ENCODE measurements at regions not wholly inside any gene's neighbourhood (a gene's known extent, or its start where the extent isn't known, plus 50 kb on each side); places are given as distances from the start of the nearest gene placed in this dataset.

DNA sequence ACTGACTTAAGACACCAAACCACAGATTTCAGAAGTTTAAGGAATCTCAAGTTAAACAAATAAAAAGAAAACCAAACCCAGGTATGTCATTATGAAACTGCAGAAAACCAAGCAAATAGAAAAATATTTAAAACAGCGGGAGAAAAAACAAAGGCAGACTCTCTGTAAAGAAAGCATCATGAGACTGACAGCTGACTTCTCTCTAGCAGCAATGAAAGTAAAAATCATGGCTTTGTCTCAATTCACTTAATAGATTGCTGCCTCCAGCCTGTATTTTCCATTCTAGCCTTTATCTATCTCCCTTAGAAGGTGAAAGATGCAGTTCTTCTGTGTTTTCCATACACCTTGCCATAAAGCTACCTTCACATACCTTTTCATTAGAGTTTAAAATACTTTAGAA is 131.1 kb upstream of the IPO5 start:
- BruUV-seq (replicated peaks) = no TSS peak
- Histone ChIP-seq H3K4me3 (no peak overlapping the region), H4K20me1 (ENCODE audit: control insufficient read depth, insufficient read depth) (no peaks in the 10 kb centered on the region), H3K4me2 (ENCODE audit: control insufficient read depth, insufficient read depth) (no peak overlapping the region), H3K36me3 (ENCODE audit: control insufficient read depth in 2 of 2, insufficient read depth in 2 of 2, low read length in 1 of 2) (no peaks in the 10 kb centered on the region), H3K27me3 (replicated peaks in 1 of 2; ENCODE audit: control insufficient read depth in 2 of 2, insufficient read depth in 2 of 2, low read length in 1 of 2) (no peaks in the 10 kb centered on the region), H3K79me2 (ENCODE audit: control insufficient read depth, insufficient read depth, low read length) (no peaks in the 10 kb centered on the region), H3K27ac (ENCODE audit: control insufficient read depth, insufficient read depth) (no peak overlapping the region), H3K4me1 (ENCODE audit: control insufficient read depth, insufficient read depth, low read length) (no peaks in the 10 kb centered on the region), H3K9ac (ENCODE audit: control insufficient read depth, insufficient read depth, low read length) (no peak overlapping the region), H2AFZ (ENCODE audit: control insufficient read depth, low read depth, low read length) (no peak overlapping the region), H3K9me3 (replicated peaks; ENCODE audit: control insufficient read depth, insufficient read depth, low read length) (no peaks in the 10 kb centered on the region)
- in situ Hi-C loops (cut with MboI) = no loop called here
- ATAC-seq (no peak), FAIRE-seq (no peak), DNase-seq (ENCODE audit: low read depth, low spot score) (no peak)
- CTCF ChIA-PET = no interaction called here
- whole genome bisulfite sequencing (ENCODE audit: insufficient coverage, insufficient replicate concordance, low lambda C conversion rate, missing lambda C conversion rate) = 100% methylated on average over 1 of the region's 1 CpG
- RAD21 ChIA-PET (ENCODE audit: unreplicated experiment) = no interaction called here
- SMC1A ChIA-PET (ENCODE audit: uncharacterized antibody, unreplicated experiment) = no interaction called here
- POLR2A ChIA-PET = no interaction called here
- intact Hi-C loops (cut with micrococcal nuclease; ENCODE audit: unreplicated experiment) = no loop called here
- TF ChIP-seq, protein P1, sequence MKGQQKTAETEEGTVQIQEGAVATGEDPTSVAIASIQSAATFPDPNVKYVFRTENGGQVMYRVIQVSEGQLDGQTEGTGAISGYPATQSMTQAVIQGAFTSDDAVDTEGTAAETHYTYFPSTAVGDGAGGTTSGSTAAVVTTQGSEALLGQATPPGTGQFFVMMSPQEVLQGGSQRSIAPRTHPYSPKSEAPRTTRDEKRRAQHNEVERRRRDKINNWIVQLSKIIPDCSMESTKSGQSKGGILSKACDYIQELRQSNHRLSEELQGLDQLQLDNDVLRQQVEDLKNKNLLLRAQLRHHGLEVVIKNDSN (IDR thresholded peaks at IDR 0.05; ENCODE audit: borderline replicate concordance, extremely low read length, insufficient read depth, low read depth, low read length) = no peak
- no peak for TF ChIP-seq EED (IDR thresholded peaks at IDR 0.05; ENCODE audit: low read depth)
- no peak for TF ChIP-seq SIX5 (IDR thresholded peaks at IDR 0.05; ENCODE audit: low read depth, low read length, severe bottlenecking)
- TF ChIP-seq, protein P2, sequence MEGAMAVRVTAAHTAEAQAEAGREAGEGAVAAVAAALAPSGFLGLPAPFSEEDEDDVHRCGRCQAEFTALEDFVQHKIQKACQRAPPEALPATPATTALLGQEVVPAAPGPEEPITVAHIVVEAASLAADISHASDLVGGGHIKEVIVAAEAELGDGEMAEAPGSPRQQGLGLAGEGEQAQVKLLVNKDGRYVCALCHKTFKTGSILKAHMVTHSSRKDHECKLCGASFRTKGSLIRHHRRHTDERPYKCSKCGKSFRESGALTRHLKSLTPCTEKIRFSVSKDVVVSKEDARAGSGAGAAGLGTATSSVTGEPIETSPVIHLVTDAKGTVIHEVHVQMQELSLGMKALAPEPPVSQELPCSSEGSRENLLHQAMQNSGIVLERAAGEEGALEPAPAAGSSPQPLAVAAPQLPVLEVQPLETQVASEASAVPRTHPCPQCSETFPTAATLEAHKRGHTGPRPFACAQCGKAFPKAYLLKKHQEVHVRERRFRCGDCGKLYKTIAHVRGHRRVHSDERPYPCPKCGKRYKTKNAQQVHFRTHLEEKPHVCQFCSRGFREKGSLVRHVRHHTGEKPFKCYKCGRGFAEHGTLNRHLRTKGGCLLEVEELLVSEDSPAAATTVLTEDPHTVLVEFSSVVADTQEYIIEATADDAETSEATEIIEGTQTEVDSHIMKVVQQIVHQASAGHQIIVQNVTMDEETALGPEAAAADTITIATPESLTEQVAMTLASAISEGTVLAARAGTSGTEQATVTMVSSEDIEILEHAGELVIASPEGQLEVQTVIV (IDR thresholded peaks at IDR 0.05; ENCODE audit: borderline replicate concordance, partially characterized antibody) = no peak
- TF ChIP-seq, protein P3, sequence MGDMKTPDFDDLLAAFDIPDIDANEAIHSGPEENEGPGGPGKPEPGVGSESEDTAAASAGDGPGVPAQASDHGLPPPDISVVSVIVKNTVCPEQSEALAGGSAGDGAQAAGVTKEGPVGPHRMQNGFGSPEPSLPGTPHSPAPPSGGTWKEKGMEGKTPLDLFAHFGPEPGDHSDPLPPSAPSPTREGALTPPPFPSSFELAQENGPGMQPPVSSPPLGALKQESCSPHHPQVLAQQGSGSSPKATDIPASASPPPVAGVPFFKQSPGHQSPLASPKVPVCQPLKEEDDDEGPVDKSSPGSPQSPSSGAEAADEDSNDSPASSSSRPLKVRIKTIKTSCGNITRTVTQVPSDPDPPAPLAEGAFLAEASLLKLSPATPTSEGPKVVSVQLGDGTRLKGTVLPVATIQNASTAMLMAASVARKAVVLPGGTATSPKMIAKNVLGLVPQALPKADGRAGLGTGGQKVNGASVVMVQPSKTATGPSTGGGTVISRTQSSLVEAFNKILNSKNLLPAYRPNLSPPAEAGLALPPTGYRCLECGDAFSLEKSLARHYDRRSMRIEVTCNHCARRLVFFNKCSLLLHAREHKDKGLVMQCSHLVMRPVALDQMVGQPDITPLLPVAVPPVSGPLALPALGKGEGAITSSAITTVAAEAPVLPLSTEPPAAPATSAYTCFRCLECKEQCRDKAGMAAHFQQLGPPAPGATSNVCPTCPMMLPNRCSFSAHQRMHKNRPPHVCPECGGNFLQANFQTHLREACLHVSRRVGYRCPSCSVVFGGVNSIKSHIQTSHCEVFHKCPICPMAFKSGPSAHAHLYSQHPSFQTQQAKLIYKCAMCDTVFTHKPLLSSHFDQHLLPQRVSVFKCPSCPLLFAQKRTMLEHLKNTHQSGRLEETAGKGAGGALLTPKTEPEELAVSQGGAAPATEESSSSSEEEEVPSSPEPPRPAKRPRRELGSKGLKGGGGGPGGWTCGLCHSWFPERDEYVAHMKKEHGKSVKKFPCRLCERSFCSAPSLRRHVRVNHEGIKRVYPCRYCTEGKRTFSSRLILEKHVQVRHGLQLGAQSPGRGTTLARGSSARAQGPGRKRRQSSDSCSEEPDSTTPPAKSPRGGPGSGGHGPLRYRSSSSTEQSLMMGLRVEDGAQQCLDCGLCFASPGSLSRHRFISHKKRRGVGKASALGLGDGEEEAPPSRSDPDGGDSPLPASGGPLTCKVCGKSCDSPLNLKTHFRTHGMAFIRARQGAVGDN (IDR thresholded peaks at IDR 0.05) = no peak
- no peak for TF ChIP-seq ZBED1 (IDR thresholded peaks at IDR 0.05; ENCODE audit: borderline replicate concordance)
- TF ChIP-seq KLF5 (IDR thresholded peaks at IDR 0.05; ENCODE audit: partially characterized antibody) = no peak
- TF ChIP-seq BMI1 (IDR thresholded peaks at IDR 0.05; ENCODE audit: borderline replicate concordance) = no peak
- TF ChIP-seq, protein P4, sequence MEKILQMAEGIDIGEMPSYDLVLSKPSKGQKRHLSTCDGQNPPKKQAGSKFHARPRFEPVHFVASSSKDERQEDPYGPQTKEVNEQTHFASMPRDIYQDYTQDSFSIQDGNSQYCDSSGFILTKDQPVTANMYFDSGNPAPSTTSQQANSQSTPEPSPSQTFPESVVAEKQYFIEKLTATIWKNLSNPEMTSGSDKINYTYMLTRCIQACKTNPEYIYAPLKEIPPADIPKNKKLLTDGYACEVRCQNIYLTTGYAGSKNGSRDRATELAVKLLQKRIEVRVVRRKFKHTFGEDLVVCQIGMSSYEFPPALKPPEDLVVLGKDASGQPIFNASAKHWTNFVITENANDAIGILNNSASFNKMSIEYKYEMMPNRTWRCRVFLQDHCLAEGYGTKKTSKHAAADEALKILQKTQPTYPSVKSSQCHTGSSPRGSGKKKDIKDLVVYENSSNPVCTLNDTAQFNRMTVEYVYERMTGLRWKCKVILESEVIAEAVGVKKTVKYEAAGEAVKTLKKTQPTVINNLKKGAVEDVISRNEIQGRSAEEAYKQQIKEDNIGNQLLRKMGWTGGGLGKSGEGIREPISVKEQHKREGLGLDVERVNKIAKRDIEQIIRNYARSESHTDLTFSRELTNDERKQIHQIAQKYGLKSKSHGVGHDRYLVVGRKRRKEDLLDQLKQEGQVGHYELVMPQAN (conservative IDR thresholded peaks at IDR 0.05) = no peak
- TF ChIP-seq, protein P5, sequence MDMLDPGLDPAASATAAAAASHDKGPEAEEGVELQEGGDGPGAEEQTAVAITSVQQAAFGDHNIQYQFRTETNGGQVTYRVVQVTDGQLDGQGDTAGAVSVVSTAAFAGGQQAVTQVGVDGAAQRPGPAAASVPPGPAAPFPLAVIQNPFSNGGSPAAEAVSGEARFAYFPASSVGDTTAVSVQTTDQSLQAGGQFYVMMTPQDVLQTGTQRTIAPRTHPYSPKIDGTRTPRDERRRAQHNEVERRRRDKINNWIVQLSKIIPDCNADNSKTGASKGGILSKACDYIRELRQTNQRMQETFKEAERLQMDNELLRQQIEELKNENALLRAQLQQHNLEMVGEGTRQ (IDR thresholded peaks at IDR 0.05; ENCODE audit: borderline replicate concordance, low read depth, low read length) = no peak
- TF ChIP-seq, protein P6, sequence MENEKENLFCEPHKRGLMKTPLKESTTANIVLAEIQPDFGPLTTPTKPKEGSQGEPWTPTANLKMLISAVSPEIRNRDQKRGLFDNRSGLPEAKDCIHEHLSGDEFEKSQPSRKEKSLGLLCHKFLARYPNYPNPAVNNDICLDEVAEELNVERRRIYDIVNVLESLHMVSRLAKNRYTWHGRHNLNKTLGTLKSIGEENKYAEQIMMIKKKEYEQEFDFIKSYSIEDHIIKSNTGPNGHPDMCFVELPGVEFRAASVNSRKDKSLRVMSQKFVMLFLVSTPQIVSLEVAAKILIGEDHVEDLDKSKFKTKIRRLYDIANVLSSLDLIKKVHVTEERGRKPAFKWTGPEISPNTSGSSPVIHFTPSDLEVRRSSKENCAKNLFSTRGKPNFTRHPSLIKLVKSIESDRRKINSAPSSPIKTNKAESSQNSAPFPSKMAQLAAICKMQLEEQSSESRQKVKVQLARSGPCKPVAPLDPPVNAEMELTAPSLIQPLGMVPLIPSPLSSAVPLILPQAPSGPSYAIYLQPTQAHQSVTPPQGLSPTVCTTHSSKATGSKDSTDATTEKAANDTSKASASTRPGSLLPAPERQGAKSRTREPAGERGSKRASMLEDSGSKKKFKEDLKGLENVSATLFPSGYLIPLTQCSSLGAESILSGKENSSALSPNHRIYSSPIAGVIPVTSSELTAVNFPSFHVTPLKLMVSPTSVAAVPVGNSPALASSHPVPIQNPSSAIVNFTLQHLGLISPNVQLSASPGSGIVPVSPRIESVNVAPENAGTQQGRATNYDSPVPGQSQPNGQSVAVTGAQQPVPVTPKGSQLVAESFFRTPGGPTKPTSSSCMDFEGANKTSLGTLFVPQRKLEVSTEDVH (IDR thresholded peaks at IDR 0.05; ENCODE audit: low read depth, partially characterized antibody) = no peak

All from GM12878 (cell line).